SK-N-MC (cell line): ENCODE measurements at regions not wholly inside any gene's neighbourhood (a gene's known extent, or its start where the extent isn't known, plus 50 kb on each side); places are given as distances from the start of the nearest gene placed in this dataset.

ENCODE experiments used
- DNase-seq: peaks from one replicate; pipeline ENCODE4 v3.0.0-alpha.2; 2011; ENCODE audit warnings: low read depth, low spot score
- H3K27ac ChIP-seq: fragments of 200-600 bp; sonication (generic); 2 replicates; pipeline ENCODE4 v1.5.1; 2016; ENCODE audit warnings: mixed run types
- H3K36me3 ChIP-seq: fragments of 200-600 bp; sonication (generic); 2 replicates; pipeline ENCODE4 v1.6.1; 2017; ENCODE audit warnings: antibody characterized with exemption, low read length, mixed read lengths; ENCODE audit not compliant: insufficient read depth
- H3K4me3 ChIP-seq: fragments of 200-600 bp; sonication (generic); 2 replicates; pipeline ENCODE4 v1.5.1; 2016
- H3K9ac ChIP-seq: fragments of 200-600 bp; sonication (generic); 2 replicates; pipeline ENCODE4 v1.8.0; 2017; ENCODE audit warnings: mixed run types, mixed read lengths; ENCODE audit not compliant: insufficient read length
- H3K9me3 ChIP-seq: fragments of 200-600 bp; sonication (generic); 2 replicates; pipeline ENCODE4 v1.6.1; 2017; ENCODE audit warnings: low read depth, mild to moderate bottlenecking, antibody characterized with exemption, low read length, moderate library complexity, mixed read lengths
- EZH2 ChIP-seq: fragments of 200-600 bp; sonication (generic); IDR thresholded peaks from one replicate; pipeline ENCODE4 v1.6.1; 2017; ENCODE audit warnings: antibody characterized with exemption
- FOXP2 ChIP-seq: optimal IDR thresholded peaks from 2 replicates; pipeline ENCODE3; 2011; ENCODE audit warnings: mild to moderate bottlenecking, moderate library complexity; ENCODE audit not compliant: insufficient read depth; ENCODE audit errors: extremely low read length, control extremely low read depth
- POLR2AphosphoS5 ChIP-seq: IDR thresholded peaks from 2 replicates; pipeline ENCODE4 v1.6.1; 2012; ENCODE audit warnings: mild to moderate bottlenecking, low read depth, low read length, borderline replicate concordance

- no peak overlapping the region for H3K27ac ChIP-seq
- no peaks in the 10 kb centered on the region for H3K36me3 ChIP-seq
- no peak overlapping the region for H3K9ac ChIP-seq
- peaks cover 5% of the 10 kb centered on the region; the same call in 1 of the 2 replicates for H3K9me3 ChIP-seq
- TF ChIP-seq EZH2 (no peak), FOXP2 (no peak), POLR2AphosphoS5 (no peak)
- no peak for DNase-seq
- no peak overlapping the region for H3K4me3 ChIP-seq
Observed at GRCh38 chr5:40165789-40166728, 513.7 kb upstream of the PTGER4 start.

- TF ChIP-seq EZH2 (no peak), FOXP2 (no peak), POLR2AphosphoS5 (no peak)
- no peaks in the 10 kb centered on the region for H3K36me3 ChIP-seq
- no peaks in the 10 kb centered on the region; the same call in 1 of the 2 replicates for H3K9me3 ChIP-seq
- DNase-seq: no peak
- H3K27ac ChIP-seq: no peak overlapping the region
- H3K9ac ChIP-seq: no peak overlapping the region
- no peak overlapping the region for H3K4me3 ChIP-seq
Observed at GRCh38 chr5:40165106-40165788, 514.5 kb upstream of the PTGER4 start.

- Histone ChIP-seq H3K27ac (no peak overlapping the region), H3K9me3 (no peaks in the 10 kb centered on the region), H3K36me3 (no peaks in the 10 kb centered on the region), H3K4me3 (no peak overlapping the region), H3K9ac (no peak overlapping the region)
- no peak for TF ChIP-seq FOXP2
- TF ChIP-seq EZH2: no peak
- TF ChIP-seq POLR2AphosphoS5: no peak
- DNase-seq: no peak
Observed at GRCh38 chr5:40160435-40160834, 519.3 kb upstream of the PTGER4 start.

GRCh38 chr5:40154194-40154593 lies 525.5 kb upstream of the PTGER4 start:
- 0 out of 2 replicates have a peak, but pooled peaks cover 2% of the 10 kb centered on the region for H3K9me3 ChIP-seq
- H3K27ac ChIP-seq: no peak overlapping the region
- no peak overlapping the region for H3K4me3 ChIP-seq
- H3K36me3 ChIP-seq: no peaks in the 10 kb centered on the region
- no peak overlapping the region for H3K9ac ChIP-seq
- no peak for TF ChIP-seq EZH2
- TF ChIP-seq FOXP2: no peak
- no peak for TF ChIP-seq POLR2AphosphoS5
- DNase-seq: no peak

GRCh38 chr5:40150896-40151295 lies 528.8 kb upstream of the PTGER4 start:
- Histone ChIP-seq H3K9me3 (0 out of 2 replicates have a peak, but pooled peaks cover 2% of the 10 kb centered on the region), H3K4me3 (no peak overlapping the region), H3K9ac (no peak overlapping the region), H3K36me3 (no peaks in the 10 kb centered on the region), H3K27ac (no peak overlapping the region)
- TF ChIP-seq FOXP2 (no peak), POLR2AphosphoS5 (no peak), EZH2 (no peak)
- DNase-seq: no peak

- 0 out of 2 replicates have a peak overlapping the region, but pooled peaks have one; percentile 32 for H3K27ac ChIP-seq
- no peak overlapping the region for H3K9ac ChIP-seq
- H3K36me3 ChIP-seq: no peaks in the 10 kb centered on the region
- no peak for TF ChIP-seq POLR2AphosphoS5
- TF ChIP-seq FOXP2: no peak
- H3K9me3 ChIP-seq: no peaks in the 10 kb centered on the region
- no peak overlapping the region for H3K4me3 ChIP-seq
- DNase-seq: no peak
Observed at GRCh38 chr5:40141896-40142295, 537.8 kb upstream of the PTGER4 start.

- H3K9ac ChIP-seq: no peak overlapping the region
- DNase-seq: no peak
- H3K27ac ChIP-seq: no peak overlapping the region
- no peaks in the 10 kb centered on the region for H3K9me3 ChIP-seq
- TF ChIP-seq POLR2AphosphoS5: no peak
- TF ChIP-seq FOXP2: no peak
- TF ChIP-seq EZH2: no peak
- no peaks in the 10 kb centered on the region for H3K36me3 ChIP-seq
- no peak overlapping the region for H3K4me3 ChIP-seq
Observed at GRCh38 chr5:40141418-40141817, 538.3 kb upstream of the PTGER4 start.

GRCh38 chr5:40137223-40137622 lies 542.5 kb upstream of the PTGER4 start:
- TF ChIP-seq FOXP2 (no peak), POLR2AphosphoS5 (no peak), EZH2 (no peak)
- no peak overlapping the region for H3K27ac ChIP-seq
- H3K9me3 ChIP-seq: no peaks in the 10 kb centered on the region
- H3K36me3 ChIP-seq: no peaks in the 10 kb centered on the region
- no peak overlapping the region for H3K4me3 ChIP-seq
- no peak overlapping the region for H3K9ac ChIP-seq
- no peak for DNase-seq
